Type B pancreatic cell (in vitro differentiated cells): ENCODE measurements at regions not wholly inside any gene's neighbourhood (a gene's known extent, or its start where the extent isn't known, plus 50 kb on each side); places are given as distances from the start of the nearest gene placed in this dataset.

Experiments used
- DNase-seq: peaks from one replicate; pipeline ENCODE4 v3.0.0; 2021; ENCODE audit warnings: mixed read lengths; ENCODE audit not compliant: unreplicated experiment; ENCODE audit errors: extremely low spot score
- H3K27ac Mint-ChIP-seq: 2 replicates; pipeline ENCODE4 v1.8.0; 2021; ENCODE audit warnings: mild to moderate bottlenecking, mixed read lengths
- H3K27me3 Mint-ChIP-seq: 2 replicates; pipeline ENCODE4 v1.8.0; 2021; ENCODE audit warnings: mixed read lengths
- H3K36me3 Mint-ChIP-seq: 2 replicates; pipeline ENCODE4 v1.8.0; 2021; ENCODE audit warnings: mixed read lengths
- H3K4me1 Mint-ChIP-seq: one replicate; pipeline ENCODE4 v1.8.0; 2021; ENCODE audit warnings: mixed read lengths; ENCODE audit not compliant: unreplicated experiment
- H3K4me3 Mint-ChIP-seq: 2 replicates; pipeline ENCODE4 v1.8.0; 2021; ENCODE audit warnings: mild to moderate bottlenecking, mixed read lengths
- H3K9me3 Mint-ChIP-seq: 2 replicates; pipeline ENCODE4 v1.8.0; 2021; ENCODE audit warnings: mixed read lengths
- CTCF ChIP-seq: fragments of 200-600 bp; sonication (generic); conservative IDR thresholded peaks from 2 replicates; pipeline ENCODE4 v1.5.0; 2021; ENCODE audit warnings: antibody characterized with exemption, mild to moderate bottlenecking

DNA sequence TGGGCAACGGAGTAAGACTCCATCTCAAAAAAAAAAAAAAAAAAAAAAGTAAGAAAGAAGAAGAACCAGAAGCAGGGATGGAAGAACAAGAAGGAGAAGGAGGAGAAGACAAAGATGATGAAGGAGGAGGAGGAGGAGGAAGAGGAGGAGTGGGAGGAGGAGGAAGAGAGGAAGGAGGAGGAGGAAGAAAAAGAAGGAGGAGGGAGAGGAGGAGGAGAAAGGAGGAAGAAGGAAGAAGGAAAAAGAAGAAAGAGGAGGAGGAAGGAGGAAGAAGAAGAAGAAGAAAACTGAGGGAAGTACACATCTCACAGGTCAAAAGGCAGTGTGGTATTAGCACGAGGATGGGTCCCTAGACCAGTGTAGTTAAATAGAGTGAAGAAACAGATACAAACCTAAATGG lies 65.1 kb upstream of the SCAF8 start:
- Mint-ChIP-seq H3K9me3 (no peaks in the 10 kb centered on the region), H3K4me3 (no peak overlapping the region), H3K4me1 (no peaks in the 10 kb centered on the region), H3K27me3 (no peaks in the 10 kb centered on the region), H3K27ac (no peak overlapping the region), H3K36me3 (no peaks in the 10 kb centered on the region)
- no peak for DNase-seq
- TF ChIP-seq CTCF = no peak

- no peaks in the 10 kb centered on the region for H3K9me3 Mint-ChIP-seq
- no peaks in the 10 kb centered on the region for H3K27me3 Mint-ChIP-seq
- no peaks in the 10 kb centered on the region for H3K4me1 Mint-ChIP-seq
- H3K36me3 Mint-ChIP-seq = no peaks in the 10 kb centered on the region
- no peak for DNase-seq
- no peak for TF ChIP-seq CTCF
- H3K4me3 Mint-ChIP-seq = no peak overlapping the region
- no peak overlapping the region for H3K27ac Mint-ChIP-seq
Measured at GRCh38 chr6:154672086-154672485, 61.1 kb upstream of the SCAF8 start.

DNA sequence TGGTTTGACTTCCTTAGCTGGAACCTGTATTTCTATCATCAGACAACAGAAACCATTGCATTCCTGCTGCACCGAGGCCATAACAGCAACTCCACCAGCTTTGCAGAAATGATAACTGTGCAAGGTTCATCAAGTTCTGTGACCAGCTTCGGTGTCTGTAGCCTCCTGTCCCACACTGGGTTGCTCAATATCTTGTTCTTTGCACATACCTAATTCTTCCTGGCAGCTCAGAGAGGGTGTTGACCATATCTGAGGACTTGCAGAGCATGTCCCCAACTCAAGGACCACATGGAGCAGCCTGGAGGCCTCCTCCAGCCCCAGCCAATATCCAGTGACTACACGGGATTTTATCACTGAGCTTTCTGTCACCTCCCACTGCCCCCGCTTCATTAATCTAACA lies 59.3 kb upstream of the SCAF8 start:
- H3K4me3 Mint-ChIP-seq = no peak overlapping the region
- no peaks in the 10 kb centered on the region for H3K9me3 Mint-ChIP-seq
- H3K4me1 Mint-ChIP-seq = no peaks in the 10 kb centered on the region
- TF ChIP-seq CTCF = no peak
- no peaks in the 10 kb centered on the region for H3K36me3 Mint-ChIP-seq
- H3K27ac Mint-ChIP-seq = no peak overlapping the region
- H3K27me3 Mint-ChIP-seq = no peaks in the 10 kb centered on the region
- no peak for DNase-seq

- Mint-ChIP-seq H3K4me1 (no peaks in the 10 kb centered on the region), H3K9me3 (no peaks in the 10 kb centered on the region), H3K27ac (no peak overlapping the region), H3K36me3 (no peaks in the 10 kb centered on the region), H3K4me3 (no peak overlapping the region), H3K27me3 (no peaks in the 10 kb centered on the region)
- peak; percentile 100 for TF ChIP-seq CTCF
- peak; percentile 82 for DNase-seq
Measured at GRCh38 chr6:154675602-154676088, 57.6 kb upstream of the SCAF8 start.

DNA sequence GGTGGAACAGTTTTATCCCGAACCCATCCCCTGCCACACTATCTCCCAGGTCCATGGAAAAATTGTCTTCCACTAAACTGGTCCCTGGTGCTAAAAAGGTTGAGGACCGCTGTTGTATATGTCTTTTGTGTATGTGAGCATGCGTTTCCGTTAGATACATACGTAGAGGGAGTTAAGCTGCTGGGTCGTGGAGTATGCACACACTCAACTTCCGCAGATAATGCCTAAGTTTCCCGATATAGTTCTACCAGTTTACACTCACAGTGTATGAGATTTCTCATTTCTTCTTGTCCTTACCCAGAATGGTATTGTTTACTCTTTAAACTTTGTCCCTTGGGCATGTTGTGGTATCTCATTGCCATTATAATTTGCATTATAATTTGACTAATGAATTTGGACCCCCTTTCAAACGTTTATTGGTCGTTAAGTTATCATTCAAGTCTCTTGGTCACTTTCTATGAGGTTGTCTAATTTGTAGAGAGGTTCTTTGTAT lies 50.5 kb upstream of the SCAF8 start:
- Mint-ChIP-seq H3K4me3 (no peak overlapping the region), H3K9me3 (no peaks in the 10 kb centered on the region), H3K27me3 (no peaks in the 10 kb centered on the region), H3K27ac (no peak overlapping the region), H3K4me1 (no peaks in the 10 kb centered on the region), H3K36me3 (no peaks in the 10 kb centered on the region)
- TF ChIP-seq CTCF = no peak
- no peak for DNase-seq
